ENCODE measurements at regions not wholly inside any gene's neighbourhood (a gene's known extent, or its start where the extent isn't known, plus 50 kb on each side); places are given as distances from the start of the nearest gene placed in this dataset.

GRCh38 chr1:189899686-189900425 lies 577.8 kb downstream of the BRINP3 start:
- Histone ChIP-seq H3K36me3 (ENCODE audit: insufficient read depth, low read length) (no peaks in the 10 kb centered on the region), H3K9me2 (ENCODE audit: insufficient read depth, low read length) (no peaks in the 10 kb centered on the region), H3F3A (ENCODE audit: insufficient read depth, low read length, poor library complexity, severe bottlenecking) (no peaks in the 10 kb centered on the region), H3K27ac (ENCODE audit: low read length) (no peak overlapping the region), H3K4me2 (ENCODE audit: low read length) (no peak overlapping the region), H3K27me3 (ENCODE audit: insufficient read depth, low read depth, low read length) (no peaks in the 10 kb centered on the region), H2AFZ (ENCODE audit: low read depth, low read length) (no peak overlapping the region), H3K79me2 (replicated peaks; ENCODE audit: insufficient read depth, low read length) (no peaks in the 10 kb centered on the region), H4K20me1 (ENCODE audit: insufficient read depth) (no peaks in the 10 kb centered on the region), H3K4me3 (ENCODE audit: low read length) (no peak overlapping the region), H3K9me3 (ENCODE audit: low read length) (no peaks in the 10 kb centered on the region), H3K9ac (ENCODE audit: low read length) (no peak overlapping the region)
- TF ChIP-seq TAF1 (IDR thresholded peaks at IDR 0.05; ENCODE audit: low read depth) (no peak), REST (IDR thresholded peaks at IDR 0.05; ENCODE audit: borderline replicate concordance) (no peak), RAD21 (conservative IDR thresholded peaks at IDR 0.05) (no peak), EZH2 (IDR thresholded peaks at IDR 0.05; ENCODE audit: borderline replicate concordance, insufficient read depth, low read length, poor library complexity, severe bottlenecking) (no peak), POLR2AphosphoS5 (IDR thresholded peaks at IDR 0.05) (no peak), MXI1 (conservative IDR thresholded peaks at IDR 0.05; ENCODE audit: poor library complexity, severe bottlenecking) (no peak), SMC3 (conservative IDR thresholded peaks at IDR 0.05; ENCODE audit: poor library complexity) (no peak), CTCF (IDR thresholded peaks at IDR 0.05; ENCODE audit: poor library complexity, severe bottlenecking) (no peak), EP300 (conservative IDR thresholded peaks at IDR 0.05; ENCODE audit: poor library complexity, severe bottlenecking) (no peak)

- H3K4me2 ChIP-seq (ENCODE audit: low read length) = no peak overlapping the region
- H3K4me3 ChIP-seq (ENCODE audit: low read length) = no peak overlapping the region
- H4K20me1 ChIP-seq (ENCODE audit: insufficient read depth) = no peaks in the 10 kb centered on the region
- TF ChIP-seq POLR2AphosphoS5 (IDR thresholded peaks at IDR 0.05) = no peak
- no peak for TF ChIP-seq MXI1 (conservative IDR thresholded peaks at IDR 0.05; ENCODE audit: poor library complexity, severe bottlenecking)
- TF ChIP-seq CTCF (IDR thresholded peaks at IDR 0.05; ENCODE audit: poor library complexity, severe bottlenecking) = no peak
- no peak for TF ChIP-seq EZH2 (IDR thresholded peaks at IDR 0.05; ENCODE audit: borderline replicate concordance, insufficient read depth, low read length, poor library complexity, severe bottlenecking)
- TF ChIP-seq TAF1 (IDR thresholded peaks at IDR 0.05; ENCODE audit: low read depth) = no peak
- no peak for TF ChIP-seq EP300 (conservative IDR thresholded peaks at IDR 0.05; ENCODE audit: poor library complexity, severe bottlenecking)
- H3K9me3 ChIP-seq (ENCODE audit: low read length) = no peaks in the 10 kb centered on the region
- H3K9me2 ChIP-seq (ENCODE audit: insufficient read depth, low read length) = no peaks in the 10 kb centered on the region
- H3K27ac ChIP-seq (ENCODE audit: low read length) = no peak overlapping the region
- no peaks in the 10 kb centered on the region for H3F3A ChIP-seq (ENCODE audit: insufficient read depth, low read length, poor library complexity, severe bottlenecking)
- no peaks in the 10 kb centered on the region for H3K79me2 ChIP-seq (replicated peaks; ENCODE audit: insufficient read depth, low read length)
- H3K9ac ChIP-seq (ENCODE audit: low read length) = no peak overlapping the region
- H3K36me3 ChIP-seq (ENCODE audit: insufficient read depth, low read length) = no peaks in the 10 kb centered on the region
- H3K27me3 ChIP-seq (ENCODE audit: insufficient read depth, low read depth, low read length) = no peaks in the 10 kb centered on the region
- H2AFZ ChIP-seq (ENCODE audit: low read depth, low read length) = no peak overlapping the region
These were observed 573.2 kb downstream of the BRINP3 start for GRCh38 chr1:189904509-189904908.
